Ishikawa (cell line): ENCODE measurements at regions not wholly inside any gene's neighbourhood (a gene's known extent, or its start where the extent isn't known, plus 50 kb on each side); places are given as distances from the start of the nearest gene placed in this dataset.

ENCODE experiments used
- CEBPB ChIP-seq: IDR thresholded peaks from 2 replicates; pipeline ENCODE4 v1.6.1; 2012
- CREB1 ChIP-seq: IDR thresholded peaks from 2 replicates; pipeline ENCODE4 v1.6.1; 2012; ENCODE audit warnings: low read depth
- EGR1 ChIP-seq: IDR thresholded peaks from 2 replicates; pipeline ENCODE4 v1.6.1; 2012
- EP300 ChIP-seq: IDR thresholded peaks from 2 replicates; pipeline ENCODE4 v1.6.1; 2012; ENCODE audit warnings: borderline replicate concordance
- NFIC ChIP-seq: IDR thresholded peaks from 2 replicates; pipeline ENCODE4 v1.6.1; 2012
- RAD21 ChIP-seq: IDR thresholded peaks from 2 replicates; pipeline ENCODE4 v1.6.1; 2012; ENCODE audit warnings: low read depth
- REST ChIP-seq: IDR thresholded peaks from 2 replicates; pipeline ENCODE4 v1.6.1; 2012; ENCODE audit warnings: low read depth, mild to moderate bottlenecking
- USF1 ChIP-seq: IDR thresholded peaks from 2 replicates; pipeline ENCODE4 v1.6.1; 2012
- YY1 ChIP-seq: IDR thresholded peaks from 2 replicates; pipeline ENCODE4 v1.6.1; 2012; ENCODE audit warnings: low read depth
- ZBTB7A ChIP-seq: IDR thresholded peaks from 2 replicates; pipeline ENCODE4 v1.6.1; 2012; ENCODE audit warnings: low read depth
- TF ChIP-seq, protein P1 (sequence below): IDR thresholded peaks from 2 replicates; pipeline ENCODE4 v1.6.1; 2012

DNA sequence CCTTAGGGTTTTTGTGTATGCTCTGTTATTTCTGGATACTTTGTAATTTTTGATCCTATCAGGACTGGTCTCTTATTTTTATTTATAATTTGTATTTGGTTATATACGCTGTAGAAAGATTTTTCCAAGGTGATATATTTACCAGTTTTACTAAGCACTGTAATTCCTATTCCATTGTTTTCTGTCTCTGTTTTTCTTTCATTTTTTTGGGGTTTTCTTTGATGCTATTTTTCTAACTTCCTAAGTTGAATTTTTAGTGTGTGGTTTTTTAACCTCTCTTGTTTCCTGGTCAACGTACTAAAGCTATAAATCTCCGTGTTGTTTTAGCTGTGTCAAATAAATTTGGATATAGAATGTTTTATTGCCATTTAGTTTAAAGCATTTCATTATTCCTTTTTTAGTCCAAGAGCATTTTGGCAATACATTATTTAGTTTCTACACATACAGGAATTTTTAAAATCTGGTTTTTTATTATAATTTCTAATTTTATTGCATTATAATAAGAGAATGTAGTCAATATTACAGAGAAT, 128.1 kb upstream of the THRB start:
- no peak for TF ChIP-seq EP300
- TF ChIP-seq REST: no peak
- no peak for TF ChIP-seq ZBTB7A
- TF ChIP-seq EGR1: no peak
- TF ChIP-seq CREB1: no peak
- no peak for TF ChIP-seq YY1
- TF ChIP-seq CEBPB: no peak
- TF ChIP-seq, protein P1, sequence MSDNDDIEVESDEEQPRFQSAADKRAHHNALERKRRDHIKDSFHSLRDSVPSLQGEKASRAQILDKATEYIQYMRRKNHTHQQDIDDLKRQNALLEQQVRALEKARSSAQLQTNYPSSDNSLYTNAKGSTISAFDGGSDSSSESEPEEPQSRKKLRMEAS: no peak
- no peak for TF ChIP-seq RAD21
- no peak for TF ChIP-seq USF1
- TF ChIP-seq NFIC: no peak
